Posterior vena cava (tissue), 2 donors: ENCODE measurements at regions not wholly inside any gene's neighbourhood (a gene's known extent, or its start where the extent isn't known, plus 50 kb on each side); places are given as distances from the start of the nearest gene placed in this dataset.
"Not testable (repeated sequence)": the region's sequence is repeated elsewhere in the genome, so short reads cannot be mapped to it uniquely, and the experiment has no call there.

Experiments used
- DNase-seq: peaks from one replicate; pipeline ENCODE4 v3.0.0-alpha.2; 2020; ENCODE audit warnings: low spot score
- intact Hi-C, 2 donors: fragments of 100-400 bp; cut with DNase I; formaldehyde crosslinking; loops; one replicate each; pipeline versions ENCODE4 v1.14.1 to v1.14.2; 2022 to 2023
- donor health status: DM: yes; HTN: yes; CAD: no.
- donor health status: DM: yes; HTN: yes; CAD: no.

GRCh38 chr18:70558371-70558770 is 269.5 kb downstream of the SOCS6 start:
- intact Hi-C loops, result no loop called here
- DNase-seq, result no peak

DNA sequence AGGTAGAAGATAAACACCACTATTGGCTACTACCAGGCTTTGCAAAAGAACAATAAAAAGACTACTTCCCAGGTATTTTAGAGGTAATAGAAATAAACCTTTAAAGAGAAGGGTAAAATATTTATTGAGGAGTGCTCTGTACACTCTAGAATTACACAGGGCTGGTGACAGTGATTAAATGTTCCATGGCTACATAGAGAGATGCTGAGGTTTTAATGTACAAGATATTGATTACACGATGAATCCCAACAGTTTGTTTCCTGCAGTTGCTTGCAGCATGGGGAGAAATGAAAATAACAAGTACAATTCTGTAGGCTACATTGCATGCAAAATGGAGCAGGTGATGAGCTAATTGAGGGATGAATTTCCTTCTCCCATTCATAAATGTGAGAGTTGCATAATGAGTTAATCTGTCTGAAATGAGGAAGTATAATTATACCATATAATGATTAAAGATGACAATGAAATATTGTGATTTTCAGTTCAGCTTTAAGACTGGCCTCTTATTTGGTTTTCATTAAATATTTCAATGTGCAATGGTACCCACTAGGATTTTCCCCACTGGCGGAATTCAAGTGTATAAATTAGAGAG is 266.1 kb downstream of the SOCS6 start:
- DNase-seq, result no peak
- intact Hi-C loops, result no loop called here

DNA sequence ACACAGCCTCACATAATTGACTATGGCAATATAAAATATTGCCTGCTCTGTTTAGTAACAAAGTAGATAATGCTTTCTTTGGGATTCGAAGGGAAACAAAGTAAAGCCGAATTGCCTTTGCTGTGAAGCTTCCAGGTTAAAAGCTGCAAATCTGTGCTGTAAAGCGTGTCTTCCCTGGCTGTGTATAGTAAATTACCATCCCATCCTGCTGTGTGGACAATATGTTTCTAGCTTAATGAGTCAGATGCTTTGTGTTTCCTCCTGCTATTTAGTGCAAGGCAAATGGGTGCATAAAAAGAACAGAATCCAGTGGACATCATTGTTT is 265.1 kb downstream of the SOCS6 start:
- intact Hi-C loops, result no loop called here
- no peak for DNase-seq

- intact Hi-C loops, result no loop called here
Observed at GRCh38 chr18:70553245-70553935, 264.5 kb downstream of the SOCS6 start.

DNA sequence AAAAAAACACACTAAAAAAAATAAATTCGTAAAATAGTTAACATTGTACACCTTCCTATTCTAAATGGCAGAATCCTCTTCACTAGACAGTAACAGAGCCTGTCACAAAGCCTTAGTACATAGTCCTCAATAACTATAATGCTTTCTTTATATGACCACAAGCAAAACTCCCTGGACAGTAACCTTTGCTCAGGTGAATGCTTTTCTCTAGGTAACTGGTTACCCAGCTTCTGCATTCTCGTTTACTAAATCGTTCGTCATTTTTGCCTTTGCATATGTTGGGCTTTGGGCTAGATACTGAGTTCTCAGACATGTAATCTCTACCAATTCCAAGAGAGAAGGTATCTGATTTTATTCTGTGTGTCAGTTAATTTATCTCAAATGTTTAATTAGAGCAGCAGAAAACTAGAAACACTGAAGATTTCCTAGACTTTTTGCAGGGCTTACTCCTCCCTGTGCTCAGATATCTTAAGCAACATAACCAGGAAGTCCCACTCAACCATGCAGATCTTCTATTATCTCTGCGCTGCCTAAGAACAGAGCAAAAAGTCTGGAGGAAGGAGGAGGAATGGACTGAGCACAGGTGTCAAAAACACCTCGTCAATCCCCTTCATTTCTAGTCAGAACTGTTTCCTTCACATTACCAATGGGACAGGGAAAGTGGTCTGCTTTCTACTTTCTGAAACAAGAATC is 247.7 kb downstream of the SOCS6 start:
- no peak for DNase-seq
- intact Hi-C loops, result no loop called here

More at GRCh38 chr18:70553245-70553935, 264.5 kb downstream of the SOCS6 start:
- no peak for DNase-seq

GRCh38 chr18:70535041-70535440 is 246.2 kb downstream of the SOCS6 start:
- intact Hi-C loops, result no loop called here
- no peak for DNase-seq

DNA sequence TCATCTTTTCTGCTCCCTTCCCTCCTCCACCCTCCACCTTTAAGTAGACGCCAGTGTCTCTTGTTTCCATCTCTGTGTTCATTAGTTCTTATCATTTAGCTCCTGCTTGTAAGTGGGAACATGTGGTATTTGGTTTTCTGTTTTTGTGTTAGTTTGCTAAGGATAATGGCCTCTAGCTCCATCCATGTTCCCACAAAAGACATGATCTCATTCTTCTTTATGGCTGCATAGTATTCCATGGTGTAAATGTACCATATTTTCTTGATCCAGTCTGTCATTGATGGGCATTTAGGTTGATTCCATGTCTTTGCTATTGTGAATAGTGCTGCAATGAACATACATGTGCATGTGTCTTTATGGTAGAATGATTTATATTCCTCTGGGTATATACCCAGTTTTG is 236.5 kb downstream of the SOCS6 start:
- DNase-seq, intact Hi-C loops: not testable (repeated sequence)

- intact Hi-C loops, result no loop called here
- no peak for DNase-seq
Observed at GRCh38 chr18:70523792-70524182, 234.9 kb downstream of the SOCS6 start.

DNA sequence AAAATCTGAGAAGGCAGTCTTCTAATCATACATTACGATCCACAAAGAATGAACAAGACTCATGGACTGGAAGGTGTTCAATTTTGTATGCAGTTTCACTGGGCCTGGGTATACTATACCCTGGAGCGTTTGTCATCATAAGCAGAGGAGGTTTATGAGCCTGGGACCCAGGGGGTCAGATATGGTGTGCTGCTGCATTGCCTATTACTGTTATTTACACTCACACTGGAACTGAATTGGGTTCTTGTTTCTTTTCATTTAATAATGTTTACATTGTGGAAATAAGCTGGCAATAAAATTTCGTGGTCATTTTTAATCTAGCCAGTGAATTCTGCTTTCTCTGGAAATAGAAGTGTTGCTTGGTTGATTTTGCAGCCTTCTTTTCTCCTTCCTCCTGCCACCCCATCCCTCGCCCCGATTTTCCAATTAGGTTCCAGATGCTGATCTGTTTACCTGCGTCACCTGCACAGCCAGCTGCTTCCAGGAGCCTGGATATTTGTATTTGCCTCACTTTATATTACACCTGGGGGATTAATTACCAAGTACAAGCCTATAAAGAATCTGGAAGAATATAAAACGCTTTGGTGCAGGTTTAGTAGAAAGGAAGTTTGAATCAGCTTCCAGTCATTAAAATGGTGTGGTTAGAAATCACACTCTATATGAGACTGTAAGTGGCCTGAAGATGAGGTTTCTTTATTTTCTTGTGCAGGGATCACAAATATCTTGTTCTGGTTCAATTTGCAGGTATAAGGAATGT is 234.4 kb downstream of the SOCS6 start:
- DNase-seq, result no peak

DNA sequence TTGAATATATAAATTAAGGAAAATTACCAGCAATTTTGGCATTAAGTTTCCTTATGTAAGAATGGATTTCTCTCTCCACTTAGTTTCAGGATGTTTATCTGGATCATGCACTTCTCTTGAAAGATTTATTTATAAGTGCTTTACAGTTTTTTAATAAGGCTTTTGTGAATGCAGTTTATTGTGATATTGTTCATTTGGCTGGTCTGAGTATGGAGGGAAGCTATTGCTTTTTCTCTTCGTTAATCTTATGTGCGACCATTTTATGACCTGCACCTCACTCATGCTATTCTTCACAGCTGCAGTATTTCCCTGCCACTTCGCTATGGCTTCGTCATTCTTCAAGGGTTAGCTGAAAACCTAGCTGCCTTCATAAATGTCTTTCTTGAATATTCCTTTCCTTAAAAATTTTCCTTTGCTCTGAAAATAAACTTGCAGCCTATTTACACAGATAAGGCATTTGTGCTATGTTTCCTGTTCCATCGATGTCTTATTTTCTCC is 233.4 kb downstream of the SOCS6 start:
- intact Hi-C loops, result no loop called here
- no peak for DNase-seq

More for the DNA sequence above, 234.4 kb downstream of the SOCS6 start:
- intact Hi-C loops, result no loop called here

GRCh38 chr18:70520867-70521266 is 232.0 kb downstream of the SOCS6 start:
- DNase-seq, result no peak
- intact Hi-C loops, result no loop called here

DNA sequence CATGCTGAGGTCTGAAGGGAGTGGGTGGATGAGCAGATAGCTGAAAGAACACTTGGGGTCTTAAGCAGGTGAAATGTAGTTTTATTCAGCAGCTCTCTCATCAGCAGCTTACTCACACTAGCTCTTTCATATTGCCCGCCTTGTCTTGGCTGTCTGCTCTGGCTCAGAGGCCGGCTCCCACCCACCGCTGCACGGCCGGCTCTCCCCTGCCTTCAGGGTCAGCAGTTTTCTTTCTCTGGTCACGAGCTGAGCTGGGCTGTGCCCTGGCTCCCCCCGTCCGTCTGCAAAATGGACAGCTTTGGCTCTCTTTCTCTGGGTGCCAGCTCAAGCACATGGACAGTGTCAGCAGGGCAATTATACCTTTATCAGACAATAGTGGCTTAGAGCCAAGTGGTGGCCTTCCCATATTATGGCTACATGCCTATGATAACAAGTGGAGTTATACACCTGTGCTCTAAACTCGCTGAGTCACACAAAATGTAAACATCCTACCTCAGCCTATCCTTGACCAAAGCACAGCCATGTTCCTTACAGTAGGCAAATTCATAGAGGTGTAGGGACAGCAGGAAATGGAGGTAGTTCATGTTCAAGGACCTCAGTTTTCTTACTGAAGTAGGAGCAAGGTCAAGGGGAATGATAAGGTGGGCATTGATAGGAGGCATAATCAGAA is 224.8 kb downstream of the SOCS6 start:
- intact Hi-C loops, result no loop called here
- DNase-seq, result no peak

- intact Hi-C loops, result no loop called here
- no peak for DNase-seq
Observed at GRCh38 chr18:70507970-70508369, 219.1 kb downstream of the SOCS6 start.

- intact Hi-C loops, result no loop called here
Observed at GRCh38 chr18:70506511-70506910, 217.7 kb downstream of the SOCS6 start.

GRCh38 chr18:70503060-70503459 is 214.2 kb downstream of the SOCS6 start:
- DNase-seq, result no peak
- intact Hi-C loops, result no loop called here

More at GRCh38 chr18:70506511-70506910, 217.7 kb downstream of the SOCS6 start:
- no peak for DNase-seq

- intact Hi-C loops, result no loop called here
Observed at GRCh38 chr18:70501358-70501757, 212.5 kb downstream of the SOCS6 start.

GRCh38 chr18:70500748-70501147 is 211.9 kb downstream of the SOCS6 start:
- no peak for DNase-seq
- intact Hi-C loops, result no loop called here

More at GRCh38 chr18:70501358-70501757, 212.5 kb downstream of the SOCS6 start:
- no peak for DNase-seq

GRCh38 chr18:70499218-70499691 is 210.4 kb downstream of the SOCS6 start:
- intact Hi-C loops, result no loop called here
- no peak for DNase-seq
